HG03469 (cell line): ENCODE measurements at regions not wholly inside any gene's neighbourhood (a gene's known extent, or its start where the extent isn't known, plus 50 kb on each side); places are given as distances from the start of the nearest gene placed in this dataset.

Experiments used
- ATAC-seq: cut with Tn5 transposase; IDR thresholded peaks from one replicate; pipeline ENCODE4 v1.9.1; 2021; ENCODE audit warnings: mild to moderate bottlenecking, moderate library complexity, moderate number of reproducible peaks; ENCODE audit not compliant: unreplicated experiment

GRCh38 chr14:97539884-97540283 is 742.7 kb downstream of the VRK1 start:
- ATAC-seq = no peak

GRCh38 chr14:97543221-97543620 is 746.0 kb downstream of the VRK1 start:
- ATAC-seq = no peak

- ATAC-seq = no peak
Observed at GRCh38 chr14:97543816-97544215, 746.6 kb downstream of the VRK1 start.

- no peak for ATAC-seq
Observed at GRCh38 chr14:97544571-97544970, 747.4 kb downstream of the VRK1 start.

GRCh38 chr14:97546491-97547230 is 749.5 kb downstream of the VRK1 start:
- no peak for ATAC-seq

- ATAC-seq = no peak
Observed at GRCh38 chr14:97550463-97550862, 753.3 kb downstream of the VRK1 start.

GRCh38 chr14:97554597-97554996 is 757.4 kb downstream of the VRK1 start:
- no peak for ATAC-seq

GRCh38 chr14:97564334-97564733 is 767.2 kb downstream of the VRK1 start:
- ATAC-seq = no peak

- ATAC-seq = no peak
Observed at GRCh38 chr14:97571201-97571600, 774.0 kb downstream of the VRK1 start.

- ATAC-seq = no peak
Observed at GRCh38 chr14:97571866-97572555, 774.8 kb downstream of the VRK1 start.

- ATAC-seq = no peak
Observed at GRCh38 chr14:97572583-97573458, 775.6 kb downstream of the VRK1 start.

GRCh38 chr14:97575677-97576076 is 778.5 kb downstream of the VRK1 start:
- ATAC-seq = no peak

- no peak for ATAC-seq
Observed at GRCh38 chr14:97578982-97579548, 781.9 kb downstream of the VRK1 start.

- ATAC-seq = no peak
Observed at GRCh38 chr14:97581016-97581415, 783.8 kb downstream of the VRK1 start.

- no peak for ATAC-seq
Observed at GRCh38 chr14:97582022-97582421, 784.8 kb downstream of the VRK1 start.

GRCh38 chr14:97584528-97584927 is 787.3 kb downstream of the VRK1 start:
- no peak for ATAC-seq

- ATAC-seq = no peak
Observed at GRCh38 chr14:97592341-97592980, 795.3 kb downstream of the VRK1 start.

- no peak for ATAC-seq
Observed at GRCh38 chr14:97594306-97594705, 797.1 kb downstream of the VRK1 start.

GRCh38 chr14:97602438-97603117 is 805.4 kb downstream of the VRK1 start:
- no peak for ATAC-seq

GRCh38 chr14:97603201-97603600 is 806.0 kb downstream of the VRK1 start:
- ATAC-seq = no peak
